MM.1S (cell line): ENCODE measurements at regions not wholly inside any gene's neighbourhood (a gene's known extent, or its start where the extent isn't known, plus 50 kb on each side); places are given as distances from the start of the nearest gene placed in this dataset.

ENCODE experiments used
- DNase-seq: peaks from one replicate; pipeline ENCODE4 v3.0.0-alpha.2; 2015
- H2AFZ ChIP-seq: fragments of 300-600 bp; sonication (generic); 2 replicates; pipeline ENCODE4 v1.6.0; 2016; ENCODE audit warnings: antibody characterized with exemption, low read length
- H3F3A ChIP-seq: fragments of 300-600 bp; sonication (generic); 2 replicates; pipeline ENCODE4 v1.6.1; 2016; ENCODE audit warnings: mild to moderate bottlenecking, antibody characterized with exemption, low read length, moderate library complexity, mixed read lengths; ENCODE audit not compliant: insufficient read depth
- H3K27ac ChIP-seq: fragments of 300-600 bp; sonication (generic); 2 replicates; pipeline ENCODE4 v1.5.1; 2016; ENCODE audit warnings: mild to moderate bottlenecking, low read length
- H3K27me3 ChIP-seq: fragments of 300-600 bp; sonication (generic); replicated peaks from 2 replicates; pipeline ENCODE4 v1.6.0; 2016; ENCODE audit warnings: low read length; ENCODE audit not compliant: insufficient read depth
- H3K36me3 ChIP-seq: fragments of 300-600 bp; sonication (generic); replicated peaks from 2 replicates; pipeline ENCODE4 v1.6.1; 2016; ENCODE audit warnings: mild to moderate bottlenecking, low read length, mixed read lengths; ENCODE audit not compliant: insufficient read depth
- H3K4me1 ChIP-seq: fragments of 300-600 bp; sonication (generic); 2 replicates; pipeline ENCODE4 v1.6.1; 2016; ENCODE audit warnings: low read length, mixed read lengths
- H3K4me2 ChIP-seq: fragments of 300-600 bp; sonication (generic); 2 replicates; pipeline ENCODE4 v1.6.0; 2016; ENCODE audit warnings: low read depth, low read length
- H3K4me3 ChIP-seq: fragments of 300-600 bp; sonication (generic); 2 replicates; pipeline ENCODE4 v1.5.1; 2016; ENCODE audit warnings: low read length, mixed read lengths
- H3K79me2 ChIP-seq: fragments of 300-600 bp; sonication (generic); 2 replicates; pipeline ENCODE4 v1.6.1; 2016; ENCODE audit warnings: mixed run types, low read length, mixed read lengths
- H3K9ac ChIP-seq: fragments of 300-600 bp; sonication (generic); 2 replicates; pipeline ENCODE4 v1.6.1; 2016; ENCODE audit warnings: low read length, mixed read lengths
- H3K9me2 ChIP-seq: fragments of 300-600 bp; sonication (generic); replicated peaks from 2 replicates; pipeline ENCODE4 v1.6.1; 2016; ENCODE audit warnings: mild to moderate bottlenecking, low read length, mixed read lengths; ENCODE audit not compliant: insufficient read depth
- H3K9me3 ChIP-seq: fragments of 300-600 bp; sonication (generic); replicated peaks from 2 replicates; pipeline ENCODE4 v1.6.1; 2016; ENCODE audit warnings: mild to moderate bottlenecking, low read length, mixed read lengths; ENCODE audit not compliant: insufficient read depth
- H4K20me1 ChIP-seq: fragments of 300-600 bp; sonication (generic); 2 replicates; pipeline ENCODE4 v1.6.1; 2016; ENCODE audit warnings: mild to moderate bottlenecking, low read length, moderate library complexity, mixed read lengths; ENCODE audit not compliant: insufficient read depth
- EZH2 ChIP-seq: fragments of 300-600 bp; sonication (generic); optimal IDR thresholded peaks from 2 replicates; pipeline ENCODE3; 2017; ENCODE audit warnings: low read depth, mild to moderate bottlenecking, antibody characterized with exemption, low read length, mixed read lengths
- EZH2phosphoT487 ChIP-seq: fragments of 300-600 bp; sonication (generic); IDR thresholded peaks from 2 replicates; pipeline ENCODE4 v1.6.1; 2018; ENCODE audit warnings: antibody characterized with exemption, low read length
- TF ChIP-seq, protein P1 (sequence below): fragments of 300-600 bp; sonication (generic); IDR thresholded peaks from 2 replicates; pipeline ENCODE4 v1.5.1; 2016; ENCODE audit warnings: antibody characterized with exemption, low read length, mixed read lengths

- Histone ChIP-seq H4K20me1 (no peaks in the 10 kb centered on the region), H3K9me3 (no peaks in the 10 kb centered on the region), H3K9ac (no peak overlapping the region), H3K27ac (no peak overlapping the region), H3K79me2 (no peaks in the 10 kb centered on the region), H3K9me2 (no peaks in the 10 kb centered on the region), H3K4me1 (no peaks in the 10 kb centered on the region), H3K4me2 (no peak overlapping the region), H3K4me3 (no peak overlapping the region), H3K27me3 (no peaks in the 10 kb centered on the region), H3F3A (no peaks in the 10 kb centered on the region), H2AFZ (no peak overlapping the region), H3K36me3 (no peaks in the 10 kb centered on the region)
- TF ChIP-seq EZH2 (no peak), EZH2phosphoT487 (no peak)
- TF ChIP-seq, protein P1, sequence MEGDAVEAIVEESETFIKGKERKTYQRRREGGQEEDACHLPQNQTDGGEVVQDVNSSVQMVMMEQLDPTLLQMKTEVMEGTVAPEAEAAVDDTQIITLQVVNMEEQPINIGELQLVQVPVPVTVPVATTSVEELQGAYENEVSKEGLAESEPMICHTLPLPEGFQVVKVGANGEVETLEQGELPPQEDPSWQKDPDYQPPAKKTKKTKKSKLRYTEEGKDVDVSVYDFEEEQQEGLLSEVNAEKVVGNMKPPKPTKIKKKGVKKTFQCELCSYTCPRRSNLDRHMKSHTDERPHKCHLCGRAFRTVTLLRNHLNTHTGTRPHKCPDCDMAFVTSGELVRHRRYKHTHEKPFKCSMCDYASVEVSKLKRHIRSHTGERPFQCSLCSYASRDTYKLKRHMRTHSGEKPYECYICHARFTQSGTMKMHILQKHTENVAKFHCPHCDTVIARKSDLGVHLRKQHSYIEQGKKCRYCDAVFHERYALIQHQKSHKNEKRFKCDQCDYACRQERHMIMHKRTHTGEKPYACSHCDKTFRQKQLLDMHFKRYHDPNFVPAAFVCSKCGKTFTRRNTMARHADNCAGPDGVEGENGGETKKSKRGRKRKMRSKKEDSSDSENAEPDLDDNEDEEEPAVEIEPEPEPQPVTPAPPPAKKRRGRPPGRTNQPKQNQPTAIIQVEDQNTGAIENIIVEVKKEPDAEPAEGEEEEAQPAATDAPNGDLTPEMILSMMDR: no peak
- no peak for DNase-seq
Measured at GRCh38 chr5:84961193-84961592, 576.5 kb upstream of the EDIL3 start.

- H3K4me1 ChIP-seq: no peaks in the 10 kb centered on the region
- H4K20me1 ChIP-seq: no peaks in the 10 kb centered on the region
- no peak for DNase-seq
- TF ChIP-seq, protein P1: no peak
- TF ChIP-seq EZH2 (no peak), EZH2phosphoT487 (no peak)
- no peaks in the 10 kb centered on the region for H3K79me2 ChIP-seq
- H3K27ac ChIP-seq: no peak overlapping the region
- H2AFZ ChIP-seq: no peak overlapping the region
- no peaks in the 10 kb centered on the region for H3F3A ChIP-seq
- H3K9ac ChIP-seq: no peak overlapping the region
- H3K9me2 ChIP-seq: no peaks in the 10 kb centered on the region
- no peak overlapping the region for H3K4me2 ChIP-seq
- no peaks in the 10 kb centered on the region for H3K27me3 ChIP-seq
- H3K9me3 ChIP-seq: no peaks in the 10 kb centered on the region
- no peak overlapping the region for H3K4me3 ChIP-seq
- no peaks in the 10 kb centered on the region for H3K36me3 ChIP-seq
Measured at GRCh38 chr5:84961903-84962302, 577.2 kb upstream of the EDIL3 start.

- Histone ChIP-seq H3K4me3 (no peak overlapping the region), H3K27me3 (no peaks in the 10 kb centered on the region), H3K36me3 (no peaks in the 10 kb centered on the region; the same call in 1 of the 2 replicates), H3K4me2 (no peak overlapping the region), H3K79me2 (no peaks in the 10 kb centered on the region), H3K4me1 (no peaks in the 10 kb centered on the region), H3F3A (no peaks in the 10 kb centered on the region), H3K27ac (no peak overlapping the region), H3K9me3 (no peaks in the 10 kb centered on the region), H3K9ac (no peak overlapping the region), H2AFZ (no peak overlapping the region), H3K9me2 (no peaks in the 10 kb centered on the region), H4K20me1 (no peaks in the 10 kb centered on the region)
- no peak for DNase-seq
- TF ChIP-seq EZH2phosphoT487 (no peak), EZH2 (no peak)
- TF ChIP-seq, protein P1: no peak
Measured at GRCh38 chr5:84983093-84983492, 598.4 kb upstream of the EDIL3 start.
